ENCODE measurements at regions not wholly inside any gene's neighbourhood (a gene's known extent, or its start where the extent isn't known, plus 50 kb on each side); places are given as distances from the start of the nearest gene placed in this dataset.

DNA sequence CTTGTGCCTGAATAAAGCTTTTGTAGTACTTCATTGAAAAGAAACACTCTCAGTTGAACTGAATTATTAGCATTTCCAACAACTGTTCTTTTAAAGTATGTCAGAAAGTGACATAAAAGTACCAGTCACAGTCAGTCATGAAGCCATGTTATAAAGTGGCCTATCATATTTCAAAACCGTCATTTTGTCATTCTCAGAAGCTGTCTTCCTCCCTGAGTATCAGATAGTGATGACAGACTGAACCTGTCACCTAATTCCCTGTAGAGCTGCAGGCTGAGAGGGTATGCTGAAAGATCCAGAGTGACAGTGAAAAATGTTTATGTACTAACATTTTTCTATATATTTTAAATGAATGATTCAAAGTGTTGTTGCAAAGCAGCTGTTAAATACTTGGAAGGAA is 1121.7 kb upstream of the PRMT6 start:
- no peak overlapping the region for H3K4me3 ChIP-seq (ENCODE audit: low read depth, low read length)
- TF ChIP-seq CTCF (IDR thresholded peaks at IDR 0.05; ENCODE audit: low read depth, low read length): no peak
- in situ Hi-C loops (cut with HindIII; ENCODE audit: low sequenced_read_pairs): no loop called here
- DNase-seq (ENCODE audit: low read depth, low spot score): no peak

DNA sequence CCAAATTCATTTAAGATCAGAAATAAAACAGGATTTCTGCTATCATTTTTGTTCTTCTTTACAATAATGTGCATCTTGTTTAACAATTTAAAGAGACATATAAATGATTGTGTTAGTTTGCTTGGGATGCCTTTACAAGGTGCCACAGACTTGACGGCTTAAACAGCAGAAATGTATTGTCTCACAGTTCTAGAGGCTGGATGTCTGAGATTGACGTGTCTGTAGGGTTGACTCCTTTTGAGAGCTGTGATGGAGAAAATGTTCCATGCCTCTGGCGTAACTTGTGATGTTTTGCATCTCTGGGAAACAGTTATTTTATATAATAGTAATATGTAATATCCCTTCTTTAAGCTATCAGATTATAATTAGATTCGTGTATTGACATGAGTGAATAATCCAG is 1091.6 kb upstream of the PRMT6 start:
- in situ Hi-C loops (cut with HindIII; ENCODE audit: low sequenced_read_pairs): no loop called here
- no peak overlapping the region for H3K4me3 ChIP-seq (ENCODE audit: low read depth, low read length)
- TF ChIP-seq CTCF (IDR thresholded peaks at IDR 0.05; ENCODE audit: low read depth, low read length): no peak
- no peak for DNase-seq (ENCODE audit: low read depth, low spot score)

- in situ Hi-C loops (cut with HindIII; ENCODE audit: low sequenced_read_pairs): no loop called here
- H3K4me3 ChIP-seq (ENCODE audit: low read depth, low read length): no peak overlapping the region
- DNase-seq (ENCODE audit: low read depth, low spot score): no peak
- TF ChIP-seq CTCF (IDR thresholded peaks at IDR 0.05; ENCODE audit: low read depth, low read length): no peak
These were observed 1059.0 kb upstream of the PRMT6 start for GRCh38 chr1:105997516-105997915.

DNA sequence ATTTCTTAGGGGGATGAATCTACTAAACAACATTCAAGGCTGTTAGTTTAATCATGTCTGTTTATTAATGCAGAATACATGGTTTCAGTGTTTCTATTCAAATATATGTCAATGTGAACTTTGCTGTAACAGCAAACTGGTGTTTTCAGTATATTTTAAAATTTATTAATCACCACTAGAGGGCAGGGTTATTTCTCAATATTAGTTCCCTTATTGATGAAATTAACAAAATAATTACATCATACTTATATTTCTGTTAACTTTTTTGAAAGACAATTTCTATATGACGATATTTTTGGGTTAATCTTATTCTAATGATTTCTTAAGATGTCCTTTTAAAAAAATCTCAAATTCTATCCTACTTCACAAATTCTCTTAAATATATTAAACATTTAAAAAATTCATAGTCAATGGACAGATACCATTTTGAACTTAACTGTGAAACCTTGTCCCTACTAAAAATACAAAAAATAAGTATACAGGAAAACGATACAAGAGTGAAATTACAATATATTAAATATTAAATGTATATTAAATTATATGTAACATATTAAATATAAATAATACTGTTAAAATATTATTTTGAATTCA is 1034.1 kb upstream of the PRMT6 start:
- H3K4me3 ChIP-seq (ENCODE audit: low read depth, low read length): no peak overlapping the region
- peak; percentile 27 for TF ChIP-seq CTCF (IDR thresholded peaks at IDR 0.05; ENCODE audit: low read depth, low read length)
- in situ Hi-C loops (cut with HindIII; ENCODE audit: low sequenced_read_pairs): no loop called here
- DNase-seq (ENCODE audit: low read depth, low spot score): peak; percentile 24

DNA sequence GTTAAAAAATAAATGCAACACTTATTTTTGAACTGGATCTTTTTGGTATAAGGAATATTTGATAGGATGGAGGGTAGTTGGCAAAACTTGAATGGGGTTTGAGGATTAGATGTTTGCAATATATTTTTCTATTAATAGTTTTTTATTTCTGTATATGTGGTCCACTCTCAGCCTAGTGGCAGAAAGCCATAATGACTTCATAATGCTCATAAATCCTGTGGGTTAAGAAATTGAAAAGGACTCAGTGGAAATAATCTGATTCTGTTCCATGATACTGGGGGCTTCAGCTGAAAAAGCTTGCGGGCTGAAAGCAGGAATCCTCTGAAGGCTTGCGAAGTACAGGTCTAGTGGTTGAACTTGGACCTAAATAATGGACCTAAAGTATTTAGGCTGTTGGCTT is 1028.6 kb upstream of the PRMT6 start:
- TF ChIP-seq CTCF (IDR thresholded peaks at IDR 0.05; ENCODE audit: low read depth, low read length): no peak
- in situ Hi-C loops (cut with HindIII; ENCODE audit: low sequenced_read_pairs): no loop called here
- H3K4me3 ChIP-seq (ENCODE audit: low read depth, low read length): no peak overlapping the region
- no peak for DNase-seq (ENCODE audit: low read depth, low spot score)

DNA sequence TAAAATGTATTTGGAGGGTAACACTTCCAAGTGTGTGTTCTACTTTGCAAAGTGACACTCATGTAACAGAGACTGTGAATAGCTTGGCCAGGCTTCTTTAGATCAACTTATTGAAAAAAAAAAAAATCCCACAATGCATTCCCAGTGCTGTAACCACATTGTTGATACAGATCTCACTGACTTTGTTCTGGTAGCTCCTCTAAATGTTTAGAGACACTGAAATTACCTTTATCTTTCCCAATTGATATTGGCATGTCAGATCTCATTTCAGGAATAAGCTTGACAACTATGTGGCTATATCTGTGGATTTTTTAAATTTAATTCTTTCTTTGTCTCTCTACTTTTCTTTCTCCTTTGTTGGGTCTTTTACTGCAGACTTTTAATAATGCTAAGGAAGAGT is 1018.9 kb upstream of the PRMT6 start:
- no peak for DNase-seq (ENCODE audit: low read depth, low spot score)
- in situ Hi-C loops (cut with HindIII; ENCODE audit: low sequenced_read_pairs): no loop called here
- TF ChIP-seq CTCF (IDR thresholded peaks at IDR 0.05; ENCODE audit: low read depth, low read length): no peak
- H3K4me3 ChIP-seq (ENCODE audit: low read depth, low read length): no peak overlapping the region

- in situ Hi-C loops (cut with HindIII; ENCODE audit: low sequenced_read_pairs): no loop called here
These were observed 1018.2 kb upstream of the PRMT6 start for GRCh38 chr1:106038260-106038659.

More at GRCh38 chr1:106038260-106038659, 1018.2 kb upstream of the PRMT6 start:
- DNase-seq (ENCODE audit: low read depth, low spot score): no peak
- H3K4me3 ChIP-seq (ENCODE audit: low read depth, low read length): no peak overlapping the region
- no peak for TF ChIP-seq CTCF (IDR thresholded peaks at IDR 0.05; ENCODE audit: low read depth, low read length)

All from astrocyte of the spinal cord (primary cell).